ENCODE measurements at regions not wholly inside any gene's neighbourhood (a gene's known extent, or its start where the extent isn't known, plus 50 kb on each side); places are given as distances from the start of the nearest gene placed in this dataset.

GRCh38 chrX:20472620-20473258 lies 206.0 kb upstream of the RPS6KA3 start:
- no peak for TF ChIP-seq ZFX (IDR thresholded peaks at IDR 0.05)
- no peak for TF ChIP-seq CTCF (conservative IDR thresholded peaks at IDR 0.05)
- H3K27ac ChIP-seq, result no peak overlapping the region

DNA sequence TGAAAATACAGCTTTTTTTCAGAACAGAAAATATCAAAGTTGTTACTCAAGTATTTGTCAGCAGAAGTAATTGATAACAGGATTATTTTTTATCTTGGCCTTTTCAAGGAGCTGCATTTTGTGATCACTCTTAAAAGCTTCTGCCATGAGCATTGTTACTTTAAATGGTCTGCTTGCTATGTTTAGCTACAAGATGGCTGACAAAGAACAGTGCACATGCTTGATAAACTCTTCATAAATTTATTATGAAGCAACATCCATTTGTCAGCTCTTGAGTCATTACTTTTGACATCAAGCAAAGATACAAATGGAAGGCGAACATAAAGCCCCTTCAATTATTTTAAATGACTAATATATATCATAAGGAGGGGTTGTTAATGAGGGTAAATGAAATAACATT lies 205.4 kb upstream of the RPS6KA3 start:
- H3K27ac ChIP-seq, result no peak overlapping the region

DNA sequence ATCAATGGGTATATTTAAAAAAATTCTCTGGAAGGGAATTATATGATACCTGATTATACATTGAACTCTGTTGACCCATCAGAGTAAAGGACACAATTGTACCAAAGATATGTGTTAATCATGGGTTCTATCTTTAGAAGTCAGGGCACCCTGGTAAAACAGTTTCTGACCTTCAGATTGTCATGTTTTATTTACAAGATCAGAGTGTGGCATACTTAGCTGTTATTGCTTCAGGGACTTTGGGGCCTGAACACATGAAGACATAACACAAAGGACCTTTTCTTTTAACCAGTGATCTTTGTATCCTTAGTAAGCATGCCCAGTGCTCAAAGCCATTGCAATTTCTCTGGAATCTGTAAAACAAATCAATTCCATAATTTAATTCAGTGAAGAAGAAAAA lies 204.8 kb upstream of the RPS6KA3 start:
- TF ChIP-seq ZFX (IDR thresholded peaks at IDR 0.05), result no peak
- TF ChIP-seq CTCF (conservative IDR thresholded peaks at IDR 0.05), result no peak
- H3K27ac ChIP-seq, result no peak overlapping the region

More for the DNA sequence above, 205.4 kb upstream of the RPS6KA3 start:
- TF ChIP-seq ZFX (IDR thresholded peaks at IDR 0.05) (no peak), CTCF (conservative IDR thresholded peaks at IDR 0.05) (no peak)

- no peak overlapping the region for H3K27ac ChIP-seq
- no peak for TF ChIP-seq ZFX (IDR thresholded peaks at IDR 0.05)
- no peak for TF ChIP-seq CTCF (conservative IDR thresholded peaks at IDR 0.05)
These were observed 196.8 kb upstream of the RPS6KA3 start for GRCh38 chrX:20463296-20464075.

DNA sequence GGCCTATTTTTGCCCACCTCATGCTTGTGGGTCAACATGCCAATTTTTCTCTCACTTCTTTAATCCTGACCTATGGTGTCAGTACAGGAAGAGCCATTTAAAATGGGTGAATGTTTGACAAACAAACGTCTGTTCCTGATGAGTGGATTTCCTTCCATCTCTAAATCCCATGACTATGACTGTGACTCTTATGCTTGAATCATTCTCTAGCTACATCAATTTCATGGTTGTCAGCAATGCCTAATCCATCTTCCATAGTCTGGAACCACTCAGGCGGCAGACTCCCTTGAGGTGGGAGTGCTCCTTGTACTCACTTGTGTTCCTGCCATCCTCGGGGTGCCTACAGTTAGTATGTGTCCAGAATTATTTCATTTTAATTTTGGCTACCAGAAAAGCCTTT lies 194.9 kb upstream of the RPS6KA3 start:
- no peak overlapping the region for H3K27ac ChIP-seq
- no peak for TF ChIP-seq CTCF (conservative IDR thresholded peaks at IDR 0.05)

GRCh38 chrX:20461002-20461401 lies 194.3 kb upstream of the RPS6KA3 start:
- no peak for TF ChIP-seq ZFX (IDR thresholded peaks at IDR 0.05)
- TF ChIP-seq CTCF (conservative IDR thresholded peaks at IDR 0.05), result no peak
- no peak overlapping the region for H3K27ac ChIP-seq
